Medulla oblongata (tissue), 1 donor: ENCODE measurements at regions not wholly inside any gene's neighbourhood (a gene's known extent, or its start where the extent isn't known, plus 50 kb on each side); places are given as distances from the start of the nearest gene placed in this dataset.
A peak's percentile ranks its signal among the peaks of the same experiment; 100 is the strongest.

Source experiments
- DNase-seq: peaks from one replicate; pipeline ENCODE4 v3.0.0-alpha.2; 2015; ENCODE audit errors: extremely low spot score

- DNase-seq: no peak
Measured at GRCh38 chr10:58014436-58014835, 253.3 kb downstream of the IPMK start.

DNA sequence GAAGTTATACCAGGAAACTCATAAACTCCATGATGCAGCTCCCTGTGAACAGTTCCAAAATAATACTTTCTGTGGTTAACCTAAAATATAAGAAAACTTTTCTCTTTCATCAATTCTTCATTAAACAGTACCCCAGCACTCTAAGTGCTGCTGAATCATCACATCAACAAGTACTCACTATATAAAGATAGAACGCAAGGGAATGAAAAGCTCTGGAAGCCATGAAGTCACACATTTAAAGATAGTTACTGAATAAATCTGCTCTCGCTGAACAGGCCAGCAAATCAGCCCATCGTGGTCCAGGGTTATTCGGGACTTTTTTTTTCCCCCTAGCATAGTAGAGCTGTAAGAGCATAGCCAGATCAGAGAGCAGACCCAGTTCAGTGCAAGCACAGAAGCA lies 254.3 kb downstream of the IPMK start:
- DNase-seq: no peak

- DNase-seq: no peak
Measured at GRCh38 chr10:58010073-58010702, 257.5 kb downstream of the IPMK start.

- DNase-seq: no peak
Measured at GRCh38 chr10:58003945-58004344, 263.7 kb downstream of the IPMK start.

GRCh38 chr10:58001159-58001558 lies 266.5 kb downstream of the IPMK start:
- no peak for DNase-seq

DNA sequence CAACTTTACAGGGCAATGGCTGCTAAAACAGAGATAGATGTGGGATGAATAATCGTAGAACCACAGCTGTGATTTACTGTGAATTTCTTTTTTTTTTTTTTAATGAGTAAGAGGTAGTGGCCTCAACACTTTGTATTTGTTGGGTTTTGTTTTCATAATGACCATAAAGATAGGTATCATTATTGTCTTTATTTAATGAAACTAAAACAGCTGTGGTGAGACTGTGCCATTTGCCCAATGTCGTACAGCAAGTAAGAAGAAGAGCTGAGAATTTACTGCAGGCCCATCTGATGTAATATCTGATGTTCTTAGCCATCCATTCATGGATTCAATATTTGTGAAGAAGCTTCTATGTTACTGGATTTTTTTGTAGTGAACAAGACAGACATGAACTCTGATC lies 271.2 kb downstream of the IPMK start:
- no peak for DNase-seq

GRCh38 chr10:57993302-57993701 lies 274.4 kb downstream of the IPMK start:
- no peak for DNase-seq

DNA sequence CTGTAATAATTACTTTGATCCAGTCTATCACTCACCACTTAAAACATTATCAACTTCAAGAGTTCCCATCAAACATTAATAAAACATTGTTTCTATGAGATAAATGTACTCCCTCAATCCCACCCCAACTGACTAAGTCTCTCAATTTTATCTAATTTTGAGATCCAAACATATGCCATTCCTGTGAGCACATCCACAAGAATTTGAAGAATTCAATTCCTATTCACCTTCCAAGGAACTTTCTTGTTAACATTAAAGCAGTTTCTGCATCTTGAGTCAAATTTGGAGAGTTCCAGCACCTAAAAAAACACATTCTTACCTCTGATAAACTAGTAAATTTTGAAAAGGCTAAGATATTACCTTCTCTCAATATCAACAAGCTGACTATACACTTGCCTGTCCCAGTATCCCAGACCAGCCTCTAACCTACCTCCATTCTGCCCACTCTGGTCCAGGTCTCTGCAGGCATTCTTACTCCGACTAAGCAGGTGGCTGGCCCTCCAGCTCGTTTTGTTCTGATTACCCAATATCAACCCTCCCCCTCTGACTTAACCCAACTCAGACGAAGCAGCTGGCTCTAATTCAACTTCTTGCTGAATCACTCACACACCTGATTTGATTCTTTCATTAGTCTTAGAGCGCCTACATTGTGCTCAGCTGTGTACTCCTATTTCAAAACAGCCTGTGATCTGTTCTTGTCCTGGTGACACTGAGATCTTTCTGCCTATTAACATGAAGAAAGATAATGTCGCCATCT lies 275.2 kb downstream of the IPMK start:
- DNase-seq: no peak

GRCh38 chr10:57988964-57989363 lies 278.7 kb downstream of the IPMK start:
- DNase-seq: no peak

GRCh38 chr10:57987055-57987721 lies 280.5 kb downstream of the IPMK start:
- DNase-seq: no peak

- DNase-seq: no peak
Measured at GRCh38 chr10:57986422-57986821, 281.3 kb downstream of the IPMK start.

GRCh38 chr10:57983281-57983791 lies 284.4 kb downstream of the IPMK start:
- DNase-seq: no peak

DNA sequence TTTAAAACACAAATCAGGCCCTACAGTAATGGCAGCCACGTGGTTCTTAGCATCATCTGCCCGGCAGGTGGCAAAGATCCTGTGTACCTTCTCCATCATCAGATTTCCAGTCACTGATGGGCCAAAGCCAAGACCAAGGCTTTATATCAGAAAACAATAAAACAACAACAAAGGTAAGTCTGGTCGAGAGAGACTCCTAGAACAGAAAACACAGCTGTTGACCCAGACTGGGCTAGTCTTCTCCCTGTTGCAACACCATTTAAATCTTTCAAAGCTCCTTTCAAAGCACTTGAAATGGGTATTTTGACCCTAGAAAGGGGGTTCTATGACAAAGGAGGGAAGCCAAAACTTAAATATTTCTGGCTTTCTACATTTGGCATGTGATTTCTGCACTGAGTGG lies 285.6 kb downstream of the IPMK start:
- DNase-seq: no peak

DNA sequence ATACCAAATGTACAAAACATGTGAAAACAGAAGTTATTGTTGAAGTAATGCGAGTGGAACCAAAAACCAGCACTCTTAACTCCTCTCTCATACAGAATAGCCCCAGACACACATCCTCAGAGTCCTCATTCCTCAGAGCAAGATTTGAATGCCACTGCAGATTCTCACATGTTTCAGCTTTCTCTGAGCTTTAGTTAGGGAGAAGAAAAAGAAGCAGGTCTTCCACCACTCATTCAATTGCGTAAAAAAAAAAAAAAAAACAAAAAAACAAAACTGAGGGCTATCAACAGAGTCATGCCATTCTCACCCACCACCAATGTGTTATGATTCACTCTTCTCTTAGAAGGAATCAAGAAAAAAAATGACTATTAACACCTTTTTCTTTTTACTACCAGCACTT lies 287.7 kb downstream of the IPMK start:
- DNase-seq: no peak

- DNase-seq: no peak
Measured at GRCh38 chr10:57979491-57979890, 288.2 kb downstream of the IPMK start.

DNA sequence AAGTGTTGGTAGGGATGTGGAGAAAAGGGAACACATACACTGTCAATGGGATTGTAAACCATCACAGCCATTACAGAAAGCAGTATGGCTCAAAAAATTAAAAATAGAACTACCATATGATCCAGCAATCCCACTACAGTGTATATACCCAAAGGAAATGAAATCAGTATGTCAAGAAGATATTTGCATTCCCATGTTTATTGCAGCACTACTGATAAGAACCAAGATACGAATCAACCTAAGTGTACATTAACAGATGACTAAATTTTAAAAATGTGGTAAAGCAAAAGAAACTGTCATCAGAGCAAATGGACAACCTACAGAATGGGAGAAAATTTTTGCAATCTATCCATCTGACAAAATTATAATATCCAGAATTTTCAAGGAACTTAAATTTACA lies 290.4 kb downstream of the IPMK start:
- no peak for DNase-seq

- DNase-seq: no peak
Measured at GRCh38 chr10:57973451-57973850, 294.2 kb downstream of the IPMK start.

- no peak for DNase-seq
Measured at GRCh38 chr10:57972783-57973182, 294.9 kb downstream of the IPMK start.

- no peak for DNase-seq
Measured at GRCh38 chr10:57968328-57969016, 299.2 kb downstream of the IPMK start.

DNA sequence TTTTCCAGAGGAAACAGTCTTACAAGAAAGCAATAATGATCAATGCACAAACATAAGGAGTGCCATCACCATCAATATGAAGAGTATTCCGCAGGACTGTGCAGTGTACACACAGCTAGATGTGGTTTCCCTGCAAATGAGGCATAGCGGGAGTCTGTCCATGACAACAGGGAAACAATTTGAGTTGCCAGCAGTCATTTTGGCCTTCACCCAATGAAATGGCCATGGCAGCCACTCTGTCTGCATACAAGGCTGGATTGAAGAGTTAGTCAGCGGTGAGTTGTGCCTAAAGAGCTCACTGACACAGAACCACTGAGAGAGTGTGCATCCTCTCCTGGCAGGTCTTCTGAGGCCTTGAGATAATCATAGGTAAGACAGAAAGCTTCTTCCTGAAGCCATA lies 303.3 kb downstream of the IPMK start:
- DNase-seq: peak; percentile 85

DNA sequence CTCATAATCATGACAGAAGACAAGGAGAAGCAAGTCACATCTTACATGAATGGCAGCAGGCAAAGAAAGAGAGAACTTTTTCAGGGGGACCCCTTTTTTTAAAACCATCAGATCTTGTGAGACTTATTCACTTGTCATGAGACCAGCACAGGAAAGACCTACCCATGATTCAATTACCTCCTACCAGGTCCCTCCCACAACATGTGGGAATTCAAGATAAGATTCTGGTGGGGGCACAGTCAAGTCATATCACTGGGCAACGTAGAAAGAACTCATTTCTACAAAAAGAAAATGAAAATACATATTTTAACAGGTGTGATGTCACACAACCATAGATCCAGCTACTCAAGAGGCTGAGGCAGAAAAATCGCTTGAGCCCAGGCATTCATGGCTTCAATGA lies 304.1 kb downstream of the IPMK start:
- no peak for DNase-seq

- no peak for DNase-seq
Measured at GRCh38 chr10:57962839-57963238, 304.9 kb downstream of the IPMK start.
